ENCODE measurements at regions not wholly inside any gene's neighbourhood (a gene's known extent, or its start where the extent isn't known, plus 50 kb on each side); places are given as distances from the start of the nearest gene placed in this dataset.

- H3K4me3 ChIP-seq, result no peak overlapping the region
- no peak for TF ChIP-seq CTCF (IDR thresholded peaks at IDR 0.05; ENCODE audit: low read depth, low read length)
- H3K27ac ChIP-seq, result no peak overlapping the region
- H3K27me3 ChIP-seq, result no peaks in the 10 kb centered on the region
- no peaks in the 10 kb centered on the region for H3K9me3 ChIP-seq (ENCODE audit: low read depth)
- H3K4me1 ChIP-seq (ENCODE audit: low read depth), result no peaks in the 10 kb centered on the region
- no peaks in the 10 kb centered on the region for H3K36me3 ChIP-seq
- DNase-seq (ENCODE audit: low read depth in 1 of 2, low spot score in 1 of 2), result peak in 1 of 2 donors; percentile 34
These were observed 71.6 kb upstream of the CLMN start for GRCh38 chr14:95391331-95391730.

GRCh38 chr14:95389471-95390011, 69.8 kb upstream of the CLMN start:
- Histone ChIP-seq H3K27ac (no peak overlapping the region), H3K27me3 (peaks cover 7% of the 10 kb centered on the region), H3K36me3 (no peaks in the 10 kb centered on the region), H3K4me3 (no peak overlapping the region), H3K9me3 (ENCODE audit: low read depth) (no peaks in the 10 kb centered on the region), H3K4me1 (ENCODE audit: low read depth) (no peaks in the 10 kb centered on the region)
- no peak for TF ChIP-seq CTCF (IDR thresholded peaks at IDR 0.05; ENCODE audit: low read depth, low read length)
- DNase-seq (ENCODE audit: low read depth in 1 of 2, low spot score in 1 of 2), result peak in 1 of 2 donors; percentile 72

- H3K27ac ChIP-seq, result no peak overlapping the region
- no peak overlapping the region for H3K4me3 ChIP-seq
- no peak for TF ChIP-seq CTCF (IDR thresholded peaks at IDR 0.05; ENCODE audit: low read depth, low read length)
- no peaks in the 10 kb centered on the region for H3K36me3 ChIP-seq
- H3K4me1 ChIP-seq (ENCODE audit: low read depth), result no peaks in the 10 kb centered on the region
- H3K27me3 ChIP-seq, result peaks cover 7% of the 10 kb centered on the region
- no peaks in the 10 kb centered on the region for H3K9me3 ChIP-seq (ENCODE audit: low read depth)
- peak in 1 of 2 donors; percentile 42 for DNase-seq (ENCODE audit: low read depth in 1 of 2, low spot score in 1 of 2)
These were observed 69.0 kb upstream of the CLMN start for GRCh38 chr14:95388699-95389098.

- H3K4me3 ChIP-seq, result no peak overlapping the region
- H3K27ac ChIP-seq, result no peak overlapping the region
- H3K9me3 ChIP-seq (ENCODE audit: low read depth), result no peaks in the 10 kb centered on the region
- peaks cover 7% of the 10 kb centered on the region for H3K27me3 ChIP-seq
- DNase-seq (ENCODE audit: low read depth in 1 of 2, low spot score in 1 of 2), result no peak
- no peaks in the 10 kb centered on the region for H3K4me1 ChIP-seq (ENCODE audit: low read depth)
- TF ChIP-seq CTCF (IDR thresholded peaks at IDR 0.05; ENCODE audit: low read depth, low read length), result no peak
- no peaks in the 10 kb centered on the region for H3K36me3 ChIP-seq
These were observed 68.2 kb upstream of the CLMN start for GRCh38 chr14:95387826-95388445.

- Histone ChIP-seq H3K4me1 (ENCODE audit: low read depth) (no peaks in the 10 kb centered on the region), H3K27me3 (peaks cover 7% of the 10 kb centered on the region), H3K27ac (no peak overlapping the region), H3K36me3 (no peaks in the 10 kb centered on the region), H3K9me3 (ENCODE audit: low read depth) (no peaks in the 10 kb centered on the region), H3K4me3 (no peak overlapping the region)
- TF ChIP-seq CTCF (IDR thresholded peaks at IDR 0.05; ENCODE audit: low read depth, low read length), result no peak
- no peak for DNase-seq (ENCODE audit: low read depth in 1 of 2, low spot score in 1 of 2)
These were observed 66.9 kb upstream of the CLMN start for GRCh38 chr14:95386536-95387095.
